SK-N-SH (cell line): ENCODE measurements at regions not wholly inside any gene's neighbourhood (a gene's known extent, or its start where the extent isn't known, plus 50 kb on each side); places are given as distances from the start of the nearest gene placed in this dataset.

ENCODE experiments used
- CTCF ChIA-PET: fragments of 300-600, 350-600 bp; formaldehyde crosslinking; extraction: SDS; loops from one replicate; lab custom pipeline; 2021; lab: Yijun Ruan, JAX
- POLR2A ChIA-PET: fragments of 350-600 bp; sonication (Branson Sonifier 250); formaldehyde crosslinking; extraction: SDS; loops from one replicate; lab custom pipeline; 2020; ENCODE audit warnings: antibody characterized with exemption, inconsistent platforms; lab: Yijun Ruan, JAX
- DNase-seq: peaks from one replicate; pipeline ENCODE4 v3.0.0; 2012
- H2AFZ ChIP-seq: fragments of 200-600 bp; sonication (generic); 2 replicates; pipeline ENCODE4 v1.8.1; 2016; ENCODE audit warnings: antibody characterized with exemption, mild to moderate bottlenecking, low read depth
- H3F3A ChIP-seq: fragments of 200-600 bp; sonication (generic); replicated peaks from 2 replicates; pipeline ENCODE3; 2016; ENCODE audit warnings: antibody characterized with exemption, mild to moderate bottlenecking; ENCODE audit not compliant: insufficient read depth
- H3K27ac ChIP-seq, 2 experiments: fragments of 200-500 bp in 1 of 2; fragments of 200-600 bp in 1 of 2; sonication (Bioruptor generic) in 1 of 2; sonication (generic), shearing (Covaris generic) in 1 of 2; 2 replicates each; pipeline versions ENCODE4 v1.5.1 to v1.6.1; 2014 to 2016; ENCODE audit warnings: low read depth in 2 of 2, inconsistent platforms in 1 of 2, low read length in 1 of 2, mild to moderate bottlenecking in 1 of 2, mixed read lengths in 1 of 2
- H3K27me3 ChIP-seq: fragments of 200-600 bp; sonication (generic), shearing (Covaris generic); 2 replicates; pipeline ENCODE4 v1.6.1; 2016; ENCODE audit warnings: mixed run types; ENCODE audit not compliant: insufficient read depth
- H3K36me3 ChIP-seq, 2 experiments: fragments of 200-500 bp in 1 of 2; fragments of 200-600 bp in 1 of 2; sonication (Bioruptor generic) in 1 of 2; sonication (generic) in 1 of 2; replicated peaks in 1 of 2; 2 replicates each; pipeline versions ENCODE3 to v1.5.1; 2014 to 2016; ENCODE audit warnings: low read length in 1 of 2, mild to moderate bottlenecking in 1 of 2; ENCODE audit not compliant: insufficient read depth in 2 of 2, control insufficient read depth in 1 of 2
- H3K4me1 ChIP-seq, 2 experiments: fragments of 200-500 bp in 1 of 2; fragments of 200-600 bp in 1 of 2; sonication (Bioruptor generic) in 1 of 2; sonication (generic), shearing (Covaris generic) in 1 of 2; 2 replicates each; pipeline versions ENCODE4 v1.5.1 to v1.6.1; 2014 to 2016; ENCODE audit warnings: low read depth in 1 of 2, low read length in 1 of 2, mixed run types in 1 of 2; ENCODE audit not compliant: insufficient read depth in 2 of 2, control insufficient read depth in 1 of 2
- H3K4me2 ChIP-seq: fragments of 200-600 bp; sonication (generic), shearing (Covaris generic); 2 replicates; pipeline ENCODE4 v1.6.1; 2017; ENCODE audit warnings: mixed run types
- H3K4me3 ChIP-seq, 2 experiments: fragments of 200-500 bp in 1 of 2; fragments of 200-600 bp in 1 of 2; sonication (Bioruptor generic) in 1 of 2; sonication (generic), shearing (Covaris generic) in 1 of 2; 2 replicates each; pipeline versions ENCODE4 v1.5.1 to v1.8.1; 2014 to 2016; ENCODE audit warnings: low read depth in 2 of 2, inconsistent platforms in 1 of 2, low read length in 1 of 2, mild to moderate bottlenecking in 1 of 2, mixed read lengths in 1 of 2, moderate library complexity in 1 of 2
- H3K79me2 ChIP-seq: fragments of 200-600 bp; sonication (generic); 2 replicates; pipeline ENCODE4 v1.8.1; 2017; ENCODE audit warnings: mild to moderate bottlenecking; ENCODE audit not compliant: insufficient read depth
- H3K9ac ChIP-seq: fragments of 200-600 bp; sonication (generic); 2 replicates; pipeline ENCODE4 v1.6.1; 2017; ENCODE audit warnings: mixed run types
- H3K9me2 ChIP-seq: fragments of 200-600 bp; sonication (generic); 2 replicates; pipeline ENCODE4 v1.6.1; 2017; ENCODE audit warnings: mixed run types
- H3K9me3 ChIP-seq: fragments of 200-600 bp; sonication (generic); 2 replicates; pipeline ENCODE4 v1.6.1; 2017; ENCODE audit warnings: mixed run types, mild to moderate bottlenecking, moderate library complexity
- H4K20me1 ChIP-seq: fragments of 200-600 bp; sonication (generic); 2 replicates; pipeline ENCODE4 v1.6.1; 2017; ENCODE audit warnings: mild to moderate bottlenecking, mixed run types; ENCODE audit not compliant: insufficient read depth
- IRF3 ChIP-seq: fragments of 150-350 bp; IDR thresholded peaks from 2 replicates; pipeline ENCODE4 v1.6.1; 2016; ENCODE audit warnings: mild to moderate bottlenecking, low read depth, low read length
- POLR2AphosphoS5 ChIP-seq: IDR thresholded peaks from 2 replicates; pipeline ENCODE4 v1.6.1; 2012; ENCODE audit warnings: low read depth, low read length
- RAD21 ChIP-seq: IDR thresholded peaks from 2 replicates; pipeline ENCODE4 v1.6.1; 2012; ENCODE audit warnings: mild to moderate bottlenecking, low read length
- RFX5 ChIP-seq: IDR thresholded peaks from 2 replicates; pipeline ENCODE4 v1.6.1; 2012; ENCODE audit warnings: mild to moderate bottlenecking, improper control_type of control experiment, low read length
- SIN3A ChIP-seq: IDR thresholded peaks from 2 replicates; pipeline ENCODE4 v1.6.1; 2012; ENCODE audit warnings: low read depth, mild to moderate bottlenecking, low read length, moderate library complexity, borderline replicate concordance
- USF1 ChIP-seq: IDR thresholded peaks from 2 replicates; pipeline ENCODE4 v1.4.0; 2012; ENCODE audit warnings: low read depth, borderline replicate concordance
- WGBS: methylation state at CpG from one replicate; pipeline ENCODE4 v1.1.6; 2017; ENCODE audit warnings: low lambda C conversion rate; 5-methylcytosine and 5-hydroxymethylcytosine counted together
- TF ChIP-seq, protein P1 (sequence below): IDR thresholded peaks from 2 replicates; pipeline ENCODE4 v1.4.0; 2012; ENCODE audit warnings: low read depth, borderline replicate concordance
- TF ChIP-seq, protein P2 (sequence below): IDR thresholded peaks from 2 replicates; pipeline ENCODE4; 2012

GRCh38 chr22:27514601-27515523 is 286.7 kb downstream of the MN1 start:
- POLR2A ChIA-PET = no interaction called here
- no peak overlapping the region for H3K27ac ChIP-seq
- DNase-seq = no peak

More at GRCh38 chr22:27514601-27515523, 286.7 kb downstream of the MN1 start:
- WGBS = 71% methylated on average over 9 of the region's 9 CpGs
- Histone ChIP-seq H2AFZ (no peak overlapping the region), H3F3A (peaks cover 4% of the 10 kb centered on the region), H3K27me3 (no peaks in the 10 kb centered on the region), H3K4me3 (no peak overlapping the region), H3K9me3 (no peaks in the 10 kb centered on the region), H3K36me3 (no peaks in the 10 kb centered on the region), H3K4me1 (peaks cover 10 to 18% of the 10 kb centered on the region in 2 experiments; a peak in 1 of 4 replicates), H3K9me2 (no peaks in the 10 kb centered on the region), H4K20me1 (no peaks in the 10 kb centered on the region), H3K9ac (no peak overlapping the region), H3K4me2 (no peak overlapping the region), H3K79me2 (no peaks in the 10 kb centered on the region)
- CTCF ChIA-PET = interaction anchor here (1.2 kb wide), 1 partner anchor 23 kb away, joined by 4 read pairs; no protein-coding TSS in a partner anchor
- no peak for TF ChIP-seq RAD21
- TF ChIP-seq, protein P1, sequence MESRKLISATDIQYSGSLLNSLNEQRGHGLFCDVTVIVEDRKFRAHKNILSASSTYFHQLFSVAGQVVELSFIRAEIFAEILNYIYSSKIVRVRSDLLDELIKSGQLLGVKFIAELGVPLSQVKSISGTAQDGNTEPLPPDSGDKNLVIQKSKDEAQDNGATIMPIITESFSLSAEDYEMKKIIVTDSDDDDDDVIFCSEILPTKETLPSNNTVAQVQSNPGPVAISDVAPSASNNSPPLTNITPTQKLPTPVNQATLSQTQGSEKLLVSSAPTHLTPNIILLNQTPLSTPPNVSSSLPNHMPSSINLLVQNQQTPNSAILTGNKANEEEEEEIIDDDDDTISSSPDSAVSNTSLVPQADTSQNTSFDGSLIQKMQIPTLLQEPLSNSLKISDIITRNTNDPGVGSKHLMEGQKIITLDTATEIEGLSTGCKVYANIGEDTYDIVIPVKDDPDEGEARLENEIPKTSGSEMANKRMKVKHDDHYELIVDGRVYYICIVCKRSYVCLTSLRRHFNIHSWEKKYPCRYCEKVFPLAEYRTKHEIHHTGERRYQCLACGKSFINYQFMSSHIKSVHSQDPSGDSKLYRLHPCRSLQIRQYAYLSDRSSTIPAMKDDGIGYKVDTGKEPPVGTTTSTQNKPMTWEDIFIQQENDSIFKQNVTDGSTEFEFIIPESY = no peak
- no peak for TF ChIP-seq RFX5
- no peak for TF ChIP-seq IRF3
- TF ChIP-seq POLR2AphosphoS5 = no peak
- no peak for TF ChIP-seq USF1
- TF ChIP-seq SIN3A = no peak
- TF ChIP-seq, protein P2, sequence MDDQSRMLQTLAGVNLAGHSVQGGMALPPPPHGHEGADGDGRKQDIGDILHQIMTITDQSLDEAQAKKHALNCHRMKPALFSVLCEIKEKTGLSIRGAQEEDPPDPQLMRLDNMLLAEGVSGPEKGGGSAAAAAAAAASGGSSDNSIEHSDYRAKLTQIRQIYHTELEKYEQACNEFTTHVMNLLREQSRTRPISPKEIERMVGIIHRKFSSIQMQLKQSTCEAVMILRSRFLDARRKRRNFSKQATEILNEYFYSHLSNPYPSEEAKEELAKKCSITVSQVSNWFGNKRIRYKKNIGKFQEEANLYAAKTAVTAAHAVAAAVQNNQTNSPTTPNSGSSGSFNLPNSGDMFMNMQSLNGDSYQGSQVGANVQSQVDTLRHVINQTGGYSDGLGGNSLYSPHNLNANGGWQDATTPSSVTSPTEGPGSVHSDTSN = no peak
